DMS114 treated with DMSO at 0.1 percent for 48 hours (cell line): ENCODE measurements at regions not wholly inside any gene's neighbourhood (a gene's known extent, or its start where the extent isn't known, plus 50 kb on each side); places are given as distances from the start of the nearest gene placed in this dataset.

Experiments
- DNase-seq: peaks from one replicate; lab custom pipeline; 2025; ENCODE audit not compliant: unreplicated experiment; lab: John Stamatoyannopoulos, UW

DNA sequence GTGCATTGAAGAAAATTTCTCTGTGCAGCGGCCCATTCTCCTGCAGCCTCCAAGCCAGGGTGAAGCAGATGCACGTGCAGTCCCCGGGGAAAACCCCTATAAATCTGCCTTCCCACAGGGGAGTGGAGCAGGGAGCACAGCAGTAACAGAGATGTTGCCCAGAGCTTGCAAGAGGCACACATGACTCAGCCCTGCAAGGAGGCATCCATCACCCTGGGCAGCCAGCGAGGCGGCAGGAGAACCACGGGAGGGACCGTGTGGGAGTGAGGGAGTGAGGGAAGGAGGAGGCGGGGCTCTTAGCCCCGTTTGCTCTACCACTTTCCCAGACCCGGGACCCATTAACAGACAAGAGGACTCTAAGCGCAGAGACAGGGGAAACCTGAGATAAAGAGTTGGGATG is 96.2 kb upstream of the ARAP3 start:
- DNase-seq: no peak

DNA sequence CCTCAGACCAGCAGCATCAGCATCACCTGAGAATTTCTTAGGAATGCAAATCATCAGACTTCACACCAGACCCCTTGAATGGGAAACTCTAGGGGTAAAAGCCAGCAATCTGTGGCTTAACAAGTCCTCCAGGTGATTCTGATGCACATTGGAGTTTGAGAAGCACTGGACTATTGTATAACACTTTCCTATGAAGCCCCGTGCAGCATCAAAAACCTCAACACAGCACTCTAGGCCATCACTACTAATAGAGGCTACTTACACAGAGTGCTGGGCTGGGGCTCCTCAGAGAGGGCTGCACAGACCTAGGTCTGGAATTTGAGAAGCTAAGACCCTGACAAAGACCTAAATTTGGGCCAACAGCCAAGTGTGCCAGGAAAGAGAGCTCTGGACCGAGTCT is 95.7 kb upstream of the ARAP3 start:
- DNase-seq: no peak

DNA sequence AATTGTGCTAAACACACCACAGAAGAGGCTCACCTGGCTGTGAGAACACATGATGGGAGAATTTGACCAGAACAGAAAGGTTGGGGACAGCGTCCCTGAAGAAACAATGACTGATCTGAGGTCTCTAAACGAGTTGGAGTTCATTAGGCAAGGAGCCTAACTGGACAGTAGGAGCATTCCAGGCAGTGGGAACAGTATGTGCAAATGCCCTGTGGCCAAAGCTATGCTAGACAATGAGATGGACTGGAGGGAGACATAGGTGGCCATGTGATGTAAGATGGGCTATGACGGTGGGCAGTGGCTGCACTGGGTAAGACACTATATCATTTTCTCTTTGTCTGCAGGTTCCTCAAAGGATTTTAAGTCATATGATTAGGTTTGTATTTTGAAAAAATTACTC is 95.1 kb upstream of the ARAP3 start:
- DNase-seq: no peak

DNA sequence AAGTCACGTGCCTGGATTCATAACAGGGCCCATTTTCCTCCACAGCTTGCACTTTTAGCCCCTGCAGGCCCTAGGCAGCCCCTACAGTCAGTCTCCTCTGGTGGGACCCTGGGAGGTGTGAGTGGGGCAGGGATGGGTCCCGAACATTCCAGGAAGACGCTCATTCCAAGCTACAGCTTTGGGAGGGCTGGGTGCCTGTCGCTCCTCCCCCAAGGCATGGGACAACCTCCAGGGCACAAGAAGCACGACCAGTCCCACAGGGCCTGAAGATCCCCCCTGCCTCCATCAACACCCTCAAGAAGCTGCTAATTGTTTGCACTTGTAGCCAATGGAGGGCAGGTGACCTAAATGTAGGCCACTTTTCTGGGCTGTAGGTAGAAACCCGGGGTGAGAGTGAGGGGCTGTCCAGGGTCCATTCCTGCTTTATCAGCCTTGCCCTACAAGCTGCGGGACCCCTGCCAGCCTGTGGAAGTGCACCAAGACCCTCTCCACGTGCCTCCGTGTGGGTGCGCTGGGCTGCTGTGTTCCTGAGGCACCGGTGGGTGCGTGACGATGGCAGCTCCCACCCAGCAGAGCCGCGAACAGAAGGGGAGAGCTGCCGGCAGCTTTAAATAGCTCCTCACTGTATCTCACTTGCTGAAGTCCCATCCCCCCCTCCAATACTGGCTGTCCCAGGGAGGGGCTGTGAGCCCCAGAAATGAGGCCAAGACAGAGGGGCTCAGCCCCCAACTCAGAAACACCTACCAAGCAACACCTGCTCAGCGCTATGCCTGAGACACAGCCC is 91.9 kb upstream of the ARAP3 start:
- DNase-seq: no peak

DNA sequence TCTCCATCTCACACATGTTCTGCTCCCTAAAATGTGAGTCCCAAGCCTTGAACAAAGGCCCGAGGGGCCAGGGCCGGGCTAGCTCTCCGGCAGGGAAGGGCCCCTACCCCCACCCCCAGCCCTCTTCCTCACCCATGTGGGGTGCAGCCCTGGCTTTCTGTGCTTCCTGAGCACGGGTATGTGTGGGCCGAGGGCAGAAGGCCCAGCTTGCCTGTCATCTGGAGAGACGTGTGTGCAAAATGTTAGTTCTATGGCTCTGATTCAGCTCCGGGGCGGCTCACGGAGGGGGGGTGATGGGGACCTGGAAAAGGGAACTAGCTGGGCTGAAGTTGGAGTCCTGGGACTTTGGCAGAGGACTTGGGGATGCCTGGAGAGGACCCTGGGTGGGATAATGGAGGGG is 90.3 kb upstream of the ARAP3 start:
- no peak for DNase-seq

DNA sequence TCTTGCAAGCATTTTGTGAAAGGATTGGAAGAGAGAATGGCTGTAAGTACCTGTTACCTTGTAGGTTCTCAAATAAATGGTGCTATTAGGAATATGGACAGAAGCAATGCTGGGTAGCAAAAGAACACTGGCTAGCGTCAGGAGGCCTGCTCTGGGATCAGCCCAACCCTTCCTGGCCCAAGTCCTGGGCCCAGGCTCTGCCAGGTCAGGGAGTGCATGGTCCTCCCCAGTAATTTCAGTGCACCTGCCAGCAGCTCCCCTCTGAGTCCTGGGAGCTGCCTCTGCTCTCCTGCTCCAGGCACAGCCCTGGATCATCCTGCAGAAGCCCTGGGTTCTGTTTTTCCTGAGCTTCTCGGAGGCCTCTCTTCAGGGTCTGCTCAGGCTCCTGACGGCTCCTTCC is 89.5 kb upstream of the ARAP3 start:
- no peak for DNase-seq

DNA sequence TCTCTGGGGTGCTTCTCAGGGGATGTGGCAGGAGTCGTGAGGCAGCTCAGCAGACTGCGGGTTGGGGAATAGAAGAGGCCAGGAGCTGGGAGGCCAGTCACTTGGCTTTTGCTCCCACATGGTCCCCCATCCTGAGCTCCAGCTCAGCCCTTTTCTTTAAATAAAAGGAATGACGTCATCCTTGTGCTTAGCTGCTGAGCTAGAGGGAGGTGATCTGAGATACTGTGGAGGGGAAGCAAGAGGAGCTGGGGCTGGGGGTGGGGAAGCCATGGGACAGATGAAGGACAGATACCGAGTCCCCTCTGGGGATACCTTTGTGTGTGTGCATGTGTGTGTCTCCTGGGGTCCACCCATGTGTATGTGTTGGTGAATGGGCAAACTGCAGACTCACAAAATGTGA is 89.0 kb upstream of the ARAP3 start:
- DNase-seq: no peak

DNA sequence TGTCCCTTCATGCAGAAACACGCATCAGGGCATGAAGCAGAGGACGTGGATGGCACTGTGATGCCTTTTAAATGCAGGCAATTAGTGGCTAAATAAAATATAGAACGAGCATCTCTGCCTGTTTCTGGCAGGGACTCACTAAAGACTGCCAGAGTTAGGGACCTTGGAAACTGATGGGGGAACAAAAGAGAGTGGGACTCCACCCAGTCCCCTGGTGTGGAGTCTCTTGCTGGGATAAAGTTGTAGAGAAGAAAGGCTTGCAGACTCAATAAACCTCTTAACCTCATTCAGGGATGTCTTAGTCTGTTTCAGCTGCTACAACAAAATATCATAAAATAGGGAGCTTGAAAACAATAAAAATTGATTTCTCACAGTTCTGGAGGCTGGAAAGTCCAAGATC is 87.6 kb upstream of the ARAP3 start:
- no peak for DNase-seq

DNA sequence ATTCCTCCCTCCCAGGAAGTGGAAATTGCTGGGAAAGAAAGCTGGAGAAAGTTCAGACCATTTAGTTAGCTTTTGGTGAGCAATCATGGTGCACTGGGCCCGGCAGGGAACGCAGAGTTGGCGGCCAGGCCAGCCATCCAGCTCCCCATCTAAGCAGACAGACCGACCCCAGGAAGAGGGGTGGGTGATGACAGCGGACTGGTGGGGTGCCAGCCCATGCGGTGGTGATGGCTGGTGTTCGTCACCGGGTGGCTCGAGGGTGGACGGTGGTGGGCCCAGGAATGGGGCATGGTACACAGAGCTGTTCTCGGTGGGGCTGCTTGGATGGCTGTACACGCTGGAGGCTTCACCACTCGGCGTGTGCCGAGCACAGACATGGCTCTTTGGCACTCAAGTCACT is 85.6 kb upstream of the ARAP3 start:
- no peak for DNase-seq

DNA sequence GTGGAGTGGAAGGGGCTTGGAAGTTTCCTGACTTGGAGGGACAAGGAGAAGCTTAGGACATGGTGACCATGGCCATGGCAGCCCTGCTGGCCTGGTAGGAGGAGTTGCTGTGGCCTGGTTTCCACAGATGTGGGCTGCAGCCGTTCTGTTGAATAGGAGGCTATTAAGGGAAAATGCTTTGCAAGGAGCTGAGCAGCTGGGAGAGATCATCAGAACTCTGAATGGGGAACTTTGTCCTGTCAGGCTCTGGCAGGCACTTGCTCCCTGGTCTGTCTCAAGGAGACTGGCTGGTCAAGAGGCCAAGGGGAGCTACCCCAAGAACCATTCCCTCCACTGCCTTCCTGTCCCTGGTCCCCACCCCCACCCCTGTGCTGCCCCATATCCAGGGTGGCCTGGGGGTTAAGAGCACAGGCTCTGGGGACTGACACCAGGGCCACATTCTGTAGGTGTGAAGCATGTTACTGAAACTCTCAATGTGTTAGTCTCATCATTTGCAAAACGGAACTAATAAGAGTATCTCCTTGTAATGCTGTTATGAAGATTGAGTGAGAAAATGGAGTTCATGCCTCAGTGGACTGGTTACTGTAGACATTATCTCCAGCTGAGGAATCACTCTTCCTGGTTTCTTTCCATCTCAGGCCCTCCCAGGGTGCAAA is 84.0 kb upstream of the ARAP3 start:
- no peak for DNase-seq

DNA sequence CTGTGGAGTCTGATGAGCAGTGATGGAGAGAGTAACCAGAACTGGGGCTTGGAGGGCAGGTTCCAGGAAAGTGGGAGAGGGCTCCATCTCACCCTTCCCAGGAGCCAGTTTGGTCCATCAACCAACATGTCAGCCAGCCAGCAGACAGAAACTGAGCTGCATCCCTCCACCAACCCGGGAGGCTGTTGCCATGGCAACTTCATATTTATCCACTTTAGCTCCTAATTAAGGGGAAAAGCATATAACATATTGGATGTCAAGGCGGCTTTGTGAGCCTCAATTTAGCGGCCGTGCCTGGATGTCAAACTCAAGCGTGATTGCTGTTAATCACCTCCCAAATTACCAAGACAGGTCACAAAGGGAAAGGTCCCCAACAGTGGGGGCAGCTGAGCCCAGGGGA is 81.5 kb upstream of the ARAP3 start:
- no peak for DNase-seq

DNA sequence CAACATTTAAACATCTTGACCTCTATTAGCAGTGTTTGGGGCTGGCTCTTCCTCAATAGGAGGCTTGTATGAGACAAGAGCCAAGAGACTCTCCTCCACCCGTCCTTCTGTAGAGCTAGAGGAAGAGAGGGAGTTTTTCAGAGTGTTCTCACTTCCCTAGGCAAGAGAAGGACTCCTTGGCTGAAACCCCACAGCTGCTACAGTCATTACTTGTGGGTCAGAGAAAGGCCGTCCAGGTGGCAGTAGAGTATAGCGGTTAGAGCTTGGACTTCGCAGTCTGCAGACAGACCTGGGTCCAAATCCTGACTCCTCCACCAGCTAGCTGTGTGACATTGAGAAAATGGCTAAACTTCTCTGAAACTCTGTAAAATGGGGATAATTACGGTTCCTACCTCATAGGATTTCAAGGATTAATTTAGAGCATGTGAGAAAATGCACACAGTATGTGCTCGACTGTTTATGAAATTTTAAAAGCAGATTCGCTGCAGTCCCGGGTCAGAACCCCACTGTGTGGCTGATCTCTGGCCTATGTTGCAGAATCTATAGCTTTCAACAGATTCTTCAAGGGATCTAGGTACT is 80.8 kb upstream of the ARAP3 start:
- no peak for DNase-seq

DNA sequence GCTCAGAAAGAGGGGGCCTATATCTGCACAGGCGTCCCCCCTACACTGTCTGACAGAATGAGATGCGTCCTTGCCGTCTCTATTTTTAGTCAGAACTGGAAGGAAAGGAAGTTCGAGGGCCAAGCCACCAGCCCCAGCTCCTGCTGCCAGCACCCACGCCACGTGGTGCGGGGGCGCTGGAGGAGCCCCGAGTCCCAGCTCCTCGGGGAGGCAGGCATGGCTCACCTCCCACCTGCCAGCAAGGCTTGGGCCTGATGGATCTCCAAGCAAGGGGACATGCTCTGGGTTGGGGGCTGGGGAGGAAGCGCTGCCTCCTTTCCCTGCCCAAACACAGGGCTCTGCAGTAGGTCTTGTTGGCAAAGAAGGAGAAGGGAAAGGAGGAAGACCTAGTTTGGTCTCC is 80.3 kb upstream of the ARAP3 start:
- DNase-seq: no peak

DNA sequence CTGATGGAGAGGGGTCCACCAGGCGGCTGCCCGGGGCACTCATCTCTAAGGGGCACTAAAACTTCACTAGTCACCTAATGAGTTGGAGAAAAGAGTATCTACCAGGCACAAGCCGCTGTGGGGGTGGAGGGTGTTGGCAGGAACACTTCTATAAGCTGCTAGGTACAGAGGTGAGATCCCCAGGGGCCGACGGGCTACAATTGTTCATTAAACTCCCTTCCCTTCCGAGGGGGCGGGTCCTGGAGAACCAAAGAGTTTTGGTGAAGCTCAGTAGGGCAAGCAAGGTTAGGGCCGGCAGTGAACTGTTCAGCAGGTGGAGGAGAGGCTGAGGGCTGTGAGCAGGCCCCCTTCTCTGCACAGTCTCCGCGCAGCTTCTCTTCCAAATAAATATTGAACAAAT is 78.7 kb upstream of the ARAP3 start:
- no peak for DNase-seq

DNA sequence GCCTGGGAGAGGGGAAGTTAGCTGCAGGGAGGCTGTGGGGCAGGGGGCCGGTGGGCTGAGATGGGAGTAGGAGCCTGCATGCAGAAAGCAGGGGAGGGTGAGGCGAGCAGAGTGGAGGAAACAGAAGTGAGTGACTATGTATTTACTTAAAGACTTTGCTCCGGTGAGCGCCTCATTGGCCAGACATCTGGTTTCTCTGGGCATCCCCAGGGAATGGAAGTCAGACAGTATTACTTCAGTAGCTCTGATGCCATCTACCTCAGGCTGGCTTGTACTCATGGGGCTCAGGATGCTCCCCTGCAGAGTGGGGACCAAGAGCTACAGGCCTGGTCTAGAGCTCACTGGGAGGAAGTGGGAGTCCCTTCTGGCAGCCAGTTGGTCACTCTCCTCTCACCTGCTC is 78.2 kb upstream of the ARAP3 start:
- no peak for DNase-seq

DNA sequence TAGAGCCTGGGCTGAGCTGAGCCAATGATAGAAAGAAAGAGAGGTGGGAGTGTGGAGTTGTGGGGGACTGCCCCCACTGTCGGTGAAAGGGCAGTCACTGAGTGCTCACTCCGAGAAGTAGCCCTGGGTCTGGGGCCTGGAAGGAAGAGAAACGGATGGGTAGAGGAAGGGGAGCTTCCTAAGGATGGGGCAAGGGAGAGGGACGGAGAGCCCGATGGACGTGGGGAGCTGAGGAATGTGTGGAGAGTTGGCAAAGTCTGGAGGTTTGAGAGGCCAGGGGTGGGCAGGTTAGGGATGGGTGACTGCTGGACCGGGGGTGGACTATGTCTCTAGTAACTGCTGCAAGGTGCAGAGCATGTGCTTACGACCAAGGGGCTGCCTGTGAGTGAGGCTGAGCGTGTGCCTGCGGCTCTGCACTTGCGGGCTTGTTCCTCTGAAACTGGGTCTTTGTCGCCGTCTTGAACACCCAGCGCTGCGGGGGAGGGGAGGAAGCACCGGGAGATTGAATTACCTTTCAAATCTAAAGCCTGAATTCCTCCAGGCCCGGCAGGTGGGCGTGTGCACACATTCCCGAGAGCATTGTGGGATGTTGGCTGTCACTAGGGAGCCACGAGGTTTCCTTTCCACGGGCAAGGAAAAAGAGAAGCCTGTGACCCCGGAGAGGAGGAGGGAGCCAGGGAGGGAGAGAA is 76.4 kb upstream of the ARAP3 start:
- no peak for DNase-seq

DNA sequence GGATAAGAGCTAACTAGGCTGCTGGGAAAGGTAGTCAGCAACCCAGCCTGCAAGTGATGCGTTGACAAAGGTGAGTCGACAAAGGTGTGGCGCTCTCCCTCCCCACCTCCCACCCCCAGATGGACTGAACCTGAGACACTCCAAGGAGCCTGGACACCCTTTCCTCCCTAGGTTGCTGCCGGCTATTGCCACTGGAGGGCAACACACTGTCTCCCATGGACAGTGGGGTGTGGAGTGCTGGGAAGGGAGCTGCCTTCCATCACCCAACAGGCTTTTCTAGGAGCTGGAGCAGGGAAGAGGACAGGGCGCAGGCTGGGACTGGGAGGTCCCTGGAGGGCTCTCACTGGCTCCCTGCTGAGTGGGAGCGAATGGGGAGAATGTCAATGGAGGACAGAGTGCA is 75.4 kb upstream of the ARAP3 start:
- DNase-seq: peak; percentile 5

DNA sequence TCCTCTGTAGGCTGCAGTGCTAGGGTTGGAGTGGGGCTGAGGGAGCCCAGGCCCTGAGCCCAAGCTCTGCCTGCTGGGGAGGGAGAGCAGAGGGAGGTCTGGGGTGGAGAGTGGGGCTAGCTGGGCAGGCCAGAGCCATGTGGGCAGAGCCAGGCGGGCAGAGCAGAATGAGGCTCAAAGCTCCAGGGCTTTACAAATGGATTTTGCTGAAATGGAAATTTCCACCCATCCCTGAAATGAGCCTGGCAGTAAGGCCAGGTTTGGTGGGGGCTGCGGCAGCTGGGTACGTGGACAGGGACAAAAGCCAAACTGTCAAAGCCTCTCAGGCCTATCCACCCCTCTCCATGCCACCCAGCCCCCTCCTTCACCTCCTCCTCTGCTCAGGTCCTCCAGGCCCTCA is 74.2 kb upstream of the ARAP3 start:
- DNase-seq: no peak

DNA sequence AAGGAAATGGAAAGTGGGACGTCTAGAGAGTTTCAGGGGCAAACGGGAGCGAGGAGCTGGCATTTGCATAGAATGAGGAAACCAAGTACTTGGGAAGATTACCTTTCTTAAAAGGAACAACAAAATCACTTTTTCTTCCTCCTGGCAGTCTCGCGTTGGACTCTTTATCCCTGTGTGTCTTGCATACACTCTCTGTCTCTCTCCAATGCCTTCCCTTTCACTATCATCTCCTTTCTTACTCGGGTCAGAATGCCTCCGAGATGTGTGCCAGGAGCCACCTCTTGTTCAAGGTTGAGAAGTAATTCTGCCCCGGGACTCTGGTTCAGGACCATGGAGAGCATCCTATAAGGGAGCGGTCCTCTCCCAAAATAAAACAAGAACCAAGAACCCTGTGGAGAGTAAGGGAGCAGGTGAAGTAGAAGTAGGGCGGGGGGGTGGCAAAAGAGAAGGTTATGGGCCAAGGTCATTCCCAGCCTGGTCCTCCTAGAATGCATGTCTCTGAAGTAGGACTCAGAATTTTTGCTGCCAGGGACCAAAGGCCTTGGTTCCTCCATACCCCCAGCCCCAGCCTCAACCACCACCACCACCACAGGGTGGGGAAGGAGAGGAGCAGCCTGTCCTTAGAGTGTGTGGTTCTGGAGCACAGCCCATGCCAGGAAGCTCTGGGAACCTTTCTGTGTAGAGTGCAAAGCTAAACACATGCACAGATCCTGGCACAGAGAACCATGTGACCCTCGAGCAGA is 72.1 kb upstream of the ARAP3 start:
- DNase-seq: no peak

DNA sequence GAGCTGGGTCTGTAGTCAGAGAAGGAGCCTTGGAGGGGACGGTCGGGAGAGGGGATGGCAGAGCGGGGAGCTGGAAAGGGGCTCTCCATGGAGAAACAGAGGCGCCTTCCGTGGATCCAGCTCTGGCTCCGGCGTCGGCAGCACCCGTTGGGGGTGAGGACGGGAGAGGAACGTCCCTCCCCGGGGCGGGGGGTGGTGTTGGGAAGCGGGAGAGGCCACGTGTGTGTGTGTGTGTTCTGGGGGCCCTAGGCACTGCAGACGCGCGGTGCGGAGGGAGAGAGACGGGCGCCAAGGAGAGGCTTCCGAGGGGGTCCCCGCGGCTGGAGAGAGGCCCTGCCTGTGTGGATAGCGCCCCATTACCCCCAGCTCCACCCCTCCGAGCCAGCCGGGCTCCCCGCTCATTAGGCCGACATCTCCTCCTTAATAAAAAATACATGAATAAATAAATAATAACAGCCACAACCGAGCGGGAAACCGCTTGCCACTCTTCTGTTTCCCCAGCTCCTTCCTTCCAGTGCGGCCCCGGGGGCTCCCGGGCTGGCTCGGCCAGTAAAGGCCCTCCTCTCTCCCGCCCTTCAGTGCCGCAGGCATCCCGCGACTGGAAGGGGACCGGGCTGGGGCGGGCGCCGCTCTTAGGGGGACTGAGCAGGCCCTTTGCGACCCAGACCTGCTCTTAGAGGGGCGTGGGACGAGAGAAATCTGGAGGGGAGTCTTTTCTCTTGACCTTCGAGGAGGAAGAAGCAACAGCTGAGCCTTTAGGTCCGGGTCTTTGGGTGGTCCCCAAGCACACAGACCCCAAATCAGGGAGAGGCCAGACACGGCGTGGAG is 71.3 kb upstream of the ARAP3 start:
- DNase-seq: no peak
